H1 (cell line): ENCODE measurements at regions not wholly inside any gene's neighbourhood (a gene's known extent, or its start where the extent isn't known, plus 50 kb on each side); places are given as distances from the start of the nearest gene placed in this dataset.

Source experiments
- CTCF ChIA-PET: fragments of 300-600 bp; sonication (Branson Sonifier 250); formaldehyde crosslinking; loops from one replicate; lab custom pipeline; 2021; ENCODE audit not compliant: partially characterized antibody; lab: Charles Lee
- POLR2A ChIA-PET: fragments of 300-600 bp; sonication (Branson Sonifier 250); formaldehyde crosslinking; loops from one replicate; lab custom pipeline; 2021; ENCODE audit warnings: inconsistent platforms; ENCODE audit not compliant: partially characterized antibody; lab: Charles Lee
- DNase-seq, 2 experiments: peaks; one replicate each; pipeline versions ENCODE4 v3.0.0 to v3.0.0-alpha.2; 2010 to 2022; ENCODE audit warnings: low spot score in 2 of 2, low read depth in 1 of 2, mixed read lengths in 1 of 2
- FAIRE-seq: peaks from 2 replicates; lab custom pipeline; 2011; peaks lifted over from hg19 to GRCh38; lab: Jason Lieb, UNC
- H2AFZ ChIP-seq: 2 replicates; pipeline ENCODE4 v1.8.1; 2012; ENCODE audit warnings: low read length, inconsistent platforms
- H2AK5ac ChIP-seq: 2 replicates; pipeline ENCODE4 v1.6.1; 2013; ENCODE audit warnings: low read depth, low read length
- H2BK120ac ChIP-seq: replicated peaks from 2 replicates; pipeline ENCODE3; 2013; ENCODE audit warnings: low read depth, low read length, inconsistent platforms
- H2BK12ac ChIP-seq: 2 replicates; pipeline ENCODE4 v1.6.1; 2013; ENCODE audit warnings: low read depth, low read length
- H2BK15ac ChIP-seq: 2 replicates; pipeline ENCODE4 v1.6.1; 2013; ENCODE audit warnings: low read length
- H2BK20ac ChIP-seq: 2 replicates; pipeline ENCODE4 v1.6.1; 2013; ENCODE audit warnings: low read length
- H2BK5ac ChIP-seq: 2 replicates; pipeline ENCODE4 v1.6.1; 2013; ENCODE audit warnings: low read depth, low read length
- H3K14ac ChIP-seq: 2 replicates; pipeline ENCODE4 v1.6.1; 2013; ENCODE audit warnings: inconsistent platforms; ENCODE audit not compliant: insufficient read length
- H3K18ac ChIP-seq: 2 replicates; pipeline ENCODE4 v1.6.1; 2013; ENCODE audit warnings: low read length; ENCODE audit errors: extremely low read depth
- H3K23ac ChIP-seq: 2 replicates; pipeline ENCODE4 v1.6.1; 2013; ENCODE audit warnings: inconsistent platforms; ENCODE audit not compliant: insufficient read length
- H3K23me2 ChIP-seq: 2 replicates; pipeline ENCODE4 v1.6.1; 2013; ENCODE audit warnings: low read depth, low read length
- H3K27ac ChIP-seq: 2 replicates; pipeline ENCODE4 v1.6.1; 2011; ENCODE audit warnings: low read depth, low read length, inconsistent platforms
- H3K27me3 ChIP-seq, 4 experiments: replicated peaks in 1 of 4; 1 replicate in 1 of 4; 2 replicates in 3 of 4; pipeline versions ENCODE4 v1.6.1 to v1.8.1; 2011 to 2013; ENCODE audit warnings: low read length in 3 of 4, mild to moderate bottlenecking in 3 of 4, inconsistent platforms in 2 of 4, mixed read lengths in 2 of 4, moderate library complexity in 1 of 4; ENCODE audit not compliant: control insufficient read depth in 3 of 4, insufficient read depth in 3 of 4; ENCODE audit errors: extremely low read depth in 1 of 4
- H3K36me3 ChIP-seq, 4 experiments: 2 replicates each; pipeline versions ENCODE4 v1.6.1 to v1.8.1; 2011 to 2013; ENCODE audit warnings: mild to moderate bottlenecking in 4 of 4, low read length in 3 of 4, moderate library complexity in 2 of 4, control low read depth in 1 of 4, inconsistent platforms in 1 of 4; ENCODE audit not compliant: insufficient read depth in 4 of 4, control insufficient read depth in 2 of 4
- H3K4ac ChIP-seq: replicated peaks from 2 replicates; pipeline ENCODE3; 2013; ENCODE audit warnings: low read length, low read depth, mixed read lengths, inconsistent platforms; ENCODE audit not compliant: insufficient read length
- H3K4me1 ChIP-seq, 4 experiments: replicated peaks in 1 of 4; 1 replicate in 1 of 4; 2 replicates in 3 of 4; pipeline versions ENCODE4 v1.6.1 to v1.8.1; 2011 to 2013; ENCODE audit warnings: low read length in 3 of 4, inconsistent platforms in 2 of 4, mixed read lengths in 1 of 4; ENCODE audit not compliant: insufficient read depth in 4 of 4, control insufficient read depth in 3 of 4
- H3K4me2 ChIP-seq, 2 experiments: 2 replicates each; pipeline versions ENCODE4 v1.6.1 to v1.8.1; 2011 to 2013; ENCODE audit warnings: low read depth in 2 of 2, low read length in 2 of 2, control low read depth in 1 of 2, inconsistent platforms in 1 of 2, mild to moderate bottlenecking in 1 of 2; ENCODE audit not compliant: insufficient read depth in 1 of 2
- H3K4me3 ChIP-seq, 4 experiments: fragments of 200-600, 300-600 bp in 1 of 4; sonication (generic), shearing (Covaris generic), sonication (Bioruptor Twin) in 1 of 4; 2 replicates each; pipeline versions ENCODE4 v1.5.1 to v1.8.1; 2011 to 2016; ENCODE audit warnings: low read length in 4 of 4, low read depth in 3 of 4, control low read depth in 2 of 4, inconsistent platforms in 2 of 4, mild to moderate bottlenecking in 2 of 4, mixed read lengths in 1 of 4, moderate library complexity in 1 of 4; ENCODE audit not compliant: insufficient read depth in 2 of 4; ENCODE audit errors: extremely low read depth in 1 of 4
- H3K56ac ChIP-seq: replicated peaks from 2 replicates; pipeline ENCODE3; 2013; ENCODE audit warnings: low read depth, mild to moderate bottlenecking, mixed read lengths, low read length, inconsistent platforms; ENCODE audit not compliant: insufficient read length
- H3K79me1 ChIP-seq: 2 replicates; pipeline ENCODE4 v1.6.1; 2013; ENCODE audit warnings: low read depth, low read length, control low read depth
- H3K79me2 ChIP-seq, 2 experiments: 2 replicates each; pipeline versions ENCODE4 v1.6.1 to v1.8.1; 2012 to 2013; ENCODE audit warnings: low read length in 2 of 2, mild to moderate bottlenecking in 2 of 2, inconsistent platforms in 1 of 2; ENCODE audit not compliant: insufficient read depth in 2 of 2, control insufficient read depth in 1 of 2
- H3K9ac ChIP-seq, 4 experiments: replicated peaks in 1 of 4; 1 replicate in 1 of 4; 2 replicates in 3 of 4; pipeline versions ENCODE4 v1.6.1 to v1.8.1; 2011 to 2013; ENCODE audit warnings: low read depth in 3 of 4, low read length in 3 of 4, control low read depth in 2 of 4, mild to moderate bottlenecking in 2 of 4, moderate library complexity in 2 of 4, inconsistent platforms in 1 of 4; ENCODE audit errors: extremely low read depth in 1 of 4
- H3K9me3 ChIP-seq, 2 experiments: 2 replicates each; pipeline versions ENCODE4 v1.6.1 to v1.8.1; 2012 to 2013; ENCODE audit warnings: mild to moderate bottlenecking in 2 of 2, moderate library complexity in 2 of 2, control low read depth in 1 of 2, inconsistent platforms in 1 of 2, low read depth in 1 of 2, low read length in 1 of 2, mixed read lengths in 1 of 2; ENCODE audit not compliant: insufficient read depth in 2 of 2
- H4K20me1 ChIP-seq, 2 experiments: replicated peaks in 1 of 2; 2 replicates each; pipeline versions ENCODE3 to v1.8.1; 2011 to 2013; ENCODE audit warnings: inconsistent platforms in 2 of 2, low read length in 2 of 2, mild to moderate bottlenecking in 1 of 2; ENCODE audit not compliant: insufficient read depth in 2 of 2, control insufficient read depth in 1 of 2
- H4K5ac ChIP-seq: 2 replicates; pipeline ENCODE4 v1.6.1; 2013; ENCODE audit warnings: low read length, low read depth, mixed read lengths, inconsistent platforms; ENCODE audit not compliant: insufficient read length
- H4K8ac ChIP-seq: 2 replicates; pipeline ENCODE4 v1.8.0; 2013; ENCODE audit warnings: mild to moderate bottlenecking, moderate library complexity, low read length, inconsistent platforms; ENCODE audit not compliant: insufficient read depth; ENCODE audit errors: extremely low read depth
- H4K91ac ChIP-seq: replicated peaks from 2 replicates; pipeline ENCODE3; 2013; ENCODE audit warnings: low read length, mixed read lengths, inconsistent platforms; ENCODE audit not compliant: insufficient read length
- CTCF ChIP-seq, 3 experiments: IDR thresholded peaks; 1 replicate in 2 of 3; 2 replicates in 1 of 3; pipeline versions ENCODE4 v1.5.1 to v1.6.1; 2011; ENCODE audit warnings: low read length in 3 of 3, mild to moderate bottlenecking in 3 of 3, inconsistent platforms in 2 of 3, low read depth in 1 of 3, moderate library complexity in 1 of 3; ENCODE audit not compliant: insufficient read depth in 1 of 3; ENCODE audit errors: control extremely low read depth in 1 of 3
- EP300 ChIP-seq, 2 experiments: IDR thresholded peaks; 1 replicate in 1 of 2; 2 replicates in 1 of 2; pipeline ENCODE4 v1.6.1; 2011 to 2012; ENCODE audit warnings: low read depth in 2 of 2, low read length in 2 of 2, mild to moderate bottlenecking in 2 of 2, borderline replicate concordance in 1 of 2, inconsistent platforms in 1 of 2, moderate library complexity in 1 of 2
- HDAC6 ChIP-seq: IDR thresholded peaks from one replicate; pipeline ENCODE4 v1.7.1; 2012; ENCODE audit warnings: low read depth, mild to moderate bottlenecking, inconsistent platforms, low read length, moderate library complexity
- WGBS, 2 experiments: shearing (Covaris generic) in 1 of 2; methylation state at CpG; one replicate each; pipeline versions ENCODE4 v1.1.6 to v1.1.7; 2013 to 2015; ENCODE audit warnings: low lambda C conversion rate in 2 of 2, mixed read lengths in 2 of 2, inconsistent platforms in 1 of 2, low coverage in 1 of 2, missing lambda C conversion rate in 1 of 2; ENCODE audit not compliant: insufficient replicate concordance in 2 of 2, insufficient coverage in 1 of 2, insufficient read length in 1 of 2; ENCODE audit errors: extremely low coverage in 1 of 2, missing lambda C conversion rate in 1 of 2; 5-methylcytosine and 5-hydroxymethylcytosine counted together

- Histone ChIP-seq H3K79me2 (no peaks in the 10 kb centered on the region), H4K8ac (no peak overlapping the region), H3K27me3 (no peaks in the 10 kb centered on the region), H3K4me3 (no peak overlapping the region), H2BK12ac (no peak overlapping the region), H4K5ac (no peak overlapping the region), H3K4me2 (no peak overlapping the region), H3K14ac (no peak overlapping the region), H3K23me2 (no peaks in the 10 kb centered on the region), H3K79me1 (no peaks in the 10 kb centered on the region), H2AFZ (no peak overlapping the region), H2BK5ac (no peak overlapping the region), H3K4ac (no peak overlapping the region), H4K91ac (no peak overlapping the region), H4K20me1 (peaks cover 0 to 2% of the 10 kb centered on the region in 2 experiments), H3K36me3 (no peaks in the 10 kb centered on the region), H2AK5ac (no peak overlapping the region), H2BK20ac (no peak overlapping the region), H3K18ac (no peak overlapping the region), H2BK120ac (no peak overlapping the region), H2BK15ac (no peak overlapping the region), H3K4me1 (no peaks in the 10 kb centered on the region), H3K9me3 (no peaks in the 10 kb centered on the region), H3K27ac (no peak overlapping the region), H3K9ac (no peak overlapping the region), H3K56ac (no peak overlapping the region), H3K23ac (no peak overlapping the region)
- FAIRE-seq (no peak), DNase-seq (no peak)
- 90% methylated on average over 3 of the region's 3 CpGs; no CpG with 5 or more reads in 1 of the 2 experiments for WGBS, 2 experiments
- POLR2A ChIA-PET = interaction anchor here (1.1 kb wide), 1 partner anchor 70 kb away, joined by 3 read pairs; no protein-coding TSS in a partner anchor
- CTCF ChIA-PET = interaction anchor here (0.9 to 1.2 kb wide), 2 partner anchors 11 to 312 kb away, joined by 3 to 4 read pairs; no protein-coding TSS in a partner anchor
- TF ChIP-seq HDAC6 (no peak), EP300 (IDR thresholded peaks at IDR 0.05; ENCODE audit: borderline replicate concordance in 1 of 2, low read depth in 2 of 2, low read length in 2 of 2) (no peak), CTCF (IDR thresholded peaks at IDR 0.05; ENCODE audit: control extremely low read depth in 1 of 3, insufficient read depth in 1 of 3, low read depth in 1 of 3, low read length in 3 of 3) (no peak)
These were observed 53.5 kb upstream of the DNAJA2 start for GRCh38 chr16:47026947-47027346.
